DMS114 treated with DMSO at 0.1 percent for 48 hours (cell line): ENCODE measurements at regions not wholly inside any gene's neighbourhood (a gene's known extent, or its start where the extent isn't known, plus 50 kb on each side); places are given as distances from the start of the nearest gene placed in this dataset.

Source experiments
- DNase-seq: peaks from one replicate; lab custom pipeline; 2025; ENCODE audit not compliant: unreplicated experiment; lab: John Stamatoyannopoulos, UW

- no peak for DNase-seq
These were observed 121.3 kb upstream of the IGF1 start for GRCh38 chr12:102601621-102602020.

DNA sequence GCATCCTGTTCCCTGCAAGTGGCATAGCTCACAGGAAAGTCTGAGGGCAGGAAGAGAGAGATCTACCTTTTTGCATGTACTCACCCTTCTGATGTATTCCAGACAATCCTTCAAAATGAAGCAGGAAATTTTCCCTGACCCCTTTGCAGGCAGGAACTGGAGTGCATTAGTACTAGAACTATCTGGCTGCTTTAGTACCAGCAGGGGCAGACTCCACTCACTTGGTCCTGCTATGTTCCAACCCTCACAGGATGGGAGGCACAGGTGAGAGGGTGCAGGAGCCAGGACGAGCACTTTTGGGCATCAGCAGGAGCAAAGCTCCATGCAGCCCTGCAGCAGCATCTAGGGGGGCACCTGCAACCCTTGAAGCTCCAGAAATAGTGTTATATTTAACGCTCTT is 116.3 kb upstream of the IGF1 start:
- DNase-seq, result no peak

GRCh38 chr12:102596031-102596430 is 115.7 kb upstream of the IGF1 start:
- DNase-seq, result no peak

DNA sequence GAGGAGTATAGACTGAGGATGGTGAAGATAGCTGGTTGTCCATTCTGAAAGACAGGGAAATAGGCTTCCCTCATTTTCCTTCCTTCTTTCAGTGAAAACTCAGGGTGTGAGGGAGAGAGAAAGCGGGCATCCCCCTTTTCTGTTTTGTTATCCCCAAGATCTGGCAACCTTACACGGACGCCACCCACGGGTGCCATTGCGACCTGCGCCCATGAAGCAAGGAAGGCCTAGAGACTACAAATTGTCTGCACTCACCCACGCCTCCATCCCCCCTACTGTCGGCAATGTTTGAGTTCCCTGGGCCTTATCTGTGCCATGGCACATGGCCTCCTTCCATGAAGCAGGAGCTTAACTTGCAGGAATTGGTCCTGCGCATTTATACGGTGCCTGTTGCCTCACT is 115.0 kb upstream of the IGF1 start:
- no peak for DNase-seq

DNA sequence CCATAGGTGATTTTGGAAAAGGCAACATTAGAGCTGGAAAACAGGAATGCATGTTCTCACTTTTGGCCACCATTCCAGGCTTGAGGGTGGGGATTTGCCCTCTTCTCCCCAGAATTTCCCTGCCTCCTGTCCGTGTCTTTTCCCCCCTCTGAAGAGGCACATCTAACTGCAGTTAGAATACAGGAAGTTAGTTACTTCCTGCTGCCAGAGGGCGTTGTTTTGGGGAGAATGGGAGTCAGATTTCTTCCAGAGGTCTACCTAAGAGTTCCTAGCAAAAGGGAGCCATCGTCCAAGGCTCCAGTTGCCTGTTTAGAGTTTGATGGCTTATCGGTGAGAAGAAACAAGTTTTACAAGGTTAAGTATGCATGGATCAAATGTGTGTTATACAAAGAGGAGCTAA is 112.8 kb upstream of the IGF1 start:
- DNase-seq, result no peak

- DNase-seq, result no peak
These were observed 111.8 kb upstream of the IGF1 start for GRCh38 chr12:102592134-102592533.

DNA sequence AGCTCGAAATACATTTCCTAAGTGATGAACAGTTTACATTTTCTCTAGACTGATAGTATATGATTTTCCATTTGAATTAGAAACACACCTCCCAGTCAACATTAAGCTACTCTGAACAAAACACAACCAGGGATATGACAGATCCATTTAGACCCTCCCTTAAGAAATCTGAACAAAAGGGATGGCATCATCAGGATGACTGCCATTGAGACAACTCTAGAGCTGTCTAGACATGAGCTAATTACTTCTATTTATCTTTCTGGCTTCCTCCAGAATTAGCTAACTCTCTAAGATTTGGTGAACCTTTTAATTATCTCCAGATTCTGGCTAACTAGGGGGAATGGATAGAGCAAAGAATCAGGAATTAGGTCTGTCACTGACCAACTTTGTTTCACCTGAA is 92.9 kb upstream of the IGF1 start:
- DNase-seq, result no peak

DNA sequence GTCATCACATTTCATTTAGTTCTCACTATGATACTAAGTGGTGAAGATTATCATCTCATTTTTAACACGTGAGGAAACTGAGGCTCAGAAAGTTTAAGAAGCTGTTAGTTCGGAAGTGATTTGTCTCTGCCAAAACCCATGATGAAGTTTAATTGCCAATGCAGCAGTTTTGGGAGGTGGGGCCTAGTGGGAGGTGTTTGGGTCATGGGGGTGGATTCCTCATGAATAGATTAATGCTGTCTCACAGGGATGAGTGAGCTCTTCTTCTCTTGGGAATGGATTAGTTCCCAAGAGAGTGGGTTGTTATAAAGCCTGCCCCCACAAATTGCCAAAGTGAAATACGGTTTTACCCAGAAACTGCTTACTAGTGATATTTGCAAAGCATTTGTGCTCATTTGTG is 91.5 kb upstream of the IGF1 start:
- no peak for DNase-seq

DNA sequence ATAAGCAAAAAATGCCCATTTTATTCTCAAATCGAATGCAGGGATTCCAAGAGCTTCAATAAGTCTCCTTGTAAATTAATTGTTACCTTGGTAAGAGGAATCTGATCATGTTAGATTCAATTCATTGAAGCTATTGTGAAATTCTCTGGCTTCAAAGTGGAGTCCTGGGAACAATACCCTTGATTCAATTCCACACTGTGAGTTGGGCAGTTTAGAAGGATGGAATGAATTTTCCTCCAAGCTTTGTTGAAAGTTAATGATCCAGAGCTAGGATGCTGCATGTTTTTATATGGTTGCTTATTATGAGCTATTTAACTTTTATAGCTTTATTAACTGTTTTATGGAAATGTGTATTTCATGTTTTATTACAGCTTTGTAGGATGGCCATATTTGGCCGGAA is 89.9 kb upstream of the IGF1 start:
- no peak for DNase-seq

GRCh38 chr12:102569803-102570202 is 89.4 kb upstream of the IGF1 start:
- no peak for DNase-seq

DNA sequence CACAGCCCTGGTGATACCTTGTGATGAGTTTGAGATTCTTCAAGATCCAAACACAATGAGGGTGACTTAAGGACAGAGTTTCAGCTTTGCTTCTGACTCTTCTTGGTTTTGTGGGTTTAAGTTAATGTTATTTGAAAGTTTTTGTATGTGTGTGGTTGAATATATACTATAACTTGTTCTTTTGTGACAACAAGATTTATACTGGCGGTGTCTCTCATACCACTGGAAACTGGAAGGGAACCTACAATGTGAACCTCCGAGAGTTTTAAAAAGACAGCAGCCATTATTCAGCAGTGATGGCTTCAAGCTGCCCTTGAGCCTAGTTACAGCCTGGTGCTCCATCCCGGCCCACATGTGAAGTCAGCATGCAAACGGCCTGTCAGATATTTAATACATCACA is 87.9 kb upstream of the IGF1 start:
- DNase-seq, result no peak

GRCh38 chr12:102567031-102567985 is 86.9 kb upstream of the IGF1 start:
- no peak for DNase-seq

DNA sequence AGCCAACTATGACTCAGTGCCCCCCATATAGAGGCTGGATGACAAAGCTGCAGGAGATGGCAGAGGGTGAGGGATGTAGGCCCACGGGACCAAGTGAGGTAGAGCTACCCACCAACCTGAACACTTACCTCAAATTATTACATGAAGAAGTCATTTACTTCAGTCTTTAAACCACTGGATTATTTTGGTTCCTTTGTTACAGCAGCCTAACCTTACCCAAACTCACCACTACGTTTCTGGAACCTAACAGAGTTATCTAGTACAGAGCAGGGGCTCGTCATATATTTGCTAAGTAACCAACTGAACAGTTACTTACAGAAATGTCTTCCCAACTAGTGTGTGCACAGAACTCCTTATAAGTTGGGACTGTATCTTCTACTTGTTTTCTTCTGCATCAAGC is 85.2 kb upstream of the IGF1 start:
- no peak for DNase-seq

DNA sequence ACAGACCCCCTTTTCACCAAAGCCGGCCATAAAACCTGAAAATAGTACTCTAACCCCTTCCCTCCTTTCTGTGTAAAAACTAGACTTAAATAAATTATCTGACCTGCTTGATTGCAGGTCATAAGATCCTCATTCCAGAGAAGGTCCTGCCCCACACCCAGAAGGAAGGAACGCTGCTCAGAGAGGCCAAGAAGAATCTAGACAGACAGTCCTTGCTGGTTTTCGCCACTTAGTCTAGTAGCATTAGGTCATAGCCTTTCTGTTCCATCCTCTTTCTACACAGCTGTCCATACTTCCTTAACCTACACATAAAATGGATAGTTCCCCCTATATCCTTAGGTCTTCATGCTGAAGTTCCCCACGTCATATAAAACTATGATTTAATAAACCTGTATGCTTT is 83.7 kb upstream of the IGF1 start:
- DNase-seq, result no peak

DNA sequence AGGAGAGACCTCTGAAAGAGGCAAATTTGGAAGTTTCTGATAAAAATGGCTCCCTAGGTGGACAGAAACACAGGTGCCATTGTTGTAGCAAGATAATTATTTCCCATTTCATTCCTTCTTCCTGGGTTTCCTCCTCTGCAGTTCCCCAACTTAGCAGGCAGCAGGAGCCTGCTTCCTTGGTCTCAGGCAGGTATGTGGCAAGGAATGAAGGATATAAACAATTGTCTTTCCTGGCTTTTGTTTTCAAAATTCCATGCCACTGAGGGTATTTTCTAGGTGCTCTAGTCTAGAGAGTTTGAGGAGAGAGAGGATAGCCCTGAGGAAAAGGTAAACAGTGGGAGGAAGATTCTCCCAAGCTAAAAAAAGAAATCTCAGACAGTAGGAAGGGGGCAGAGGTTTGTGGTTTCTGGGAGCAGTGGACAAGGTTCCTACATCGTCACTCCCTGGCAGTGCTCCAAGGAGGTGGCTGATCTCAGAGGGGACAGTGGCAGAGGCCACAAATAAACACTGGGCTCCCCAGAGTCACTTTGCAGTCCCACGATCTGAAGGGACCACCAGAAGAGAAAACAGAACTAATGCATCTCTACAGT is 82.6 kb upstream of the IGF1 start:
- no peak for DNase-seq

DNA sequence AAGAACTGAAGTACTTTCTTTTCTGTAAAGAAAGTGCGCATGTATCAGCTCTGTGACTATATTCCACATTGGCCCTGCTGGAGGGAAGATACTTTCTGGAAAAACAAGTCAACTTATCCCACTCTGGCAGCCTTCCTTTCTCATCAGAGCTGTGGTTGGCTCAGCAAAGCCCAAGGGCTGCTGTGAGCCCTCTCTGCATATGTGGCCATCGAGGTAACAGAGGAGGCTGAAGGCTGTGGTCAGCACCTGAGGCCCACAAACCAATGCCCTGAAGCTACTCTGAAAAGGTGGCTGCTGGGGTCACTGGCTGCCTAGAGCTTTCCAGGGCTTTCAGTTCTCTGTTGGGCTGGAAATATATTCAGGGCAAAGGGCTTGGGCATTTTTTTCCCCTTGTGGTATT is 70.8 kb upstream of the IGF1 start:
- DNase-seq, result no peak

- DNase-seq, result no peak
These were observed 69.3 kb upstream of the IGF1 start for GRCh38 chr12:102549691-102550090.

- DNase-seq, result no peak
These were observed 68.2 kb upstream of the IGF1 start for GRCh38 chr12:102548543-102548942.

DNA sequence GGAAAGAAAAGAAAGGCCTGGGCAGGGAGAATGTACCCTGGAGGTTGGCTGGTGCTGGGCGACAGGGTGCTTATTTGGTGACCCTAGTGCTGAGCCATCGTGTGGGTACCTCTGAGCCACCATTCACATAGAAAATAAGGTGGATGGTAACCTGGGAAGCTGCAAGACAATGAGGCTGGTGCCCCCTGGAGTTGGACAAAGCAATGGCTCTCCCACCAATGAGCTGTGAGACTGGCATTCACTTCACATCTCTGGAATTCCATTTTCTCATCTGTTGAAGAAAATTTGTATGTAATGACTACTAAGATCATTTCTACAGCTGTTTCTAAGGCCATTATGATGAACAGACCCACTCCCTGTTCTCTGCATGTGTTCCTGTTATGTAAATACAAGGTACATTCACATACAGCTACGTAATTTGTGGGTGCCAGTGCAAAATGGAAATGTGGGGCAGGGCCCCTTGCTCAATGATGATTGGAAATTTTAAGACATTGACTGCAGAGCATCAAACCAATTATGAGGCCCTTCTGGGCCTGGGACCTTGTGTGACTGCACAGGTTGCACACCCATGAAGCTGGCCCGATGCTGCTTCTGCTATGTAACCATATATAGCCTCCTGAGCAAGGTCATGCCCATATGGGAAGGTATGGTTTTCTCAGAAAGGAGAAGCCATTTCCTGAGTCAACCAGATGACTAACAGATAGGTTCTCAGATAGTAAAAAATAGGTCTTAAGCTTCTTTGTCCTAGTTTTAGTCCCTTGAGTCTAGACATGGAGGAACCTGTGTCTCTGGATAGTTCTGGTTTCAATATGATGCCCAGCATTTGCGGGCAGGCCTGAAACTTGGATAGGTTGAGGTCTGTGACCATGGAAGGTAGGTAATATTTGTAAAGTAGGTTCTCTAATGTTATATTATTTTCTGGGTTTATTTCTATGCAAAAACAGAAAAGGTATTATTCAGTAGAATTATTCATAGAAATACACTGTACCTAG is 63.4 kb upstream of the IGF1 start:
- DNase-seq, result no peak

DNA sequence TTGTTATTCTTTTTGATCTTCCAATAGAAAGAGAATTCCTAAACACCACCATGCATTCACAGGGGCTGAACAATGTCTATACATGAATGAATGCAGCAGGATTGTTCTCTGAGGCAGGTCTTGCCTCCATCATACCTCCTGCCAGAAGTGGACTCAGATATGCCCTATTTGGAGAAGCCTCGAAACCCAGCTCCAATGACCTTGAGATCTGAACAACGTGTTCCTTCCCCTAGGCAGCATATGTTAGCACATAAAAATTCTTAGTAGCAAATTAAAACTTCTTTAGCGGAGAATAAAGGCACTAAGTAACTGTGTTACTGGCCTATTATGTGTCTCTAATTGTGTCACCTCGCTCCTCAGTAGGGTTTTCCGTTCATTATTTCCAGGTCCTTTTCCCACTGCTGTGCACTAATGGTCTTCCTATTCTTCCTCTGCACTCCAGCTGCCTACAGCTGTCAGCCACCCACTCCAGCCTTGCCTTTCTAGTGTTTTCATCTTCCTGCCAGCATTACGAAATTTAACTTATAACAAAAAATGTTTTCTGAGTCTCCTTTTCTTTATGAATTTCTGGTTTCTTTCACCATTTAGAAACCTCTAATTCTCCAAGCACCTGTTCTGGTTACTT is 62.6 kb upstream of the IGF1 start:
- DNase-seq, result no peak

GRCh38 chr12:102540815-102541385 is 60.5 kb upstream of the IGF1 start:
- no peak for DNase-seq
